Caco-2 (cell line): ENCODE measurements at regions not wholly inside any gene's neighbourhood (a gene's known extent, or its start where the extent isn't known, plus 50 kb on each side); places are given as distances from the start of the nearest gene placed in this dataset.

Source experiments
- BruUV-seq: library from RNA; stranded (reverse); fragments of 400-500 nt; replicated peaks from 2 replicates; lab custom pipeline; 2021; lab: Mats Ljungman, UMichigan
- CTCF ChIA-PET: fragments of 300-600 bp; sonication (Branson Sonifier 250); formaldehyde crosslinking; loops from one replicate; lab custom pipeline; 2022; ENCODE audit warnings: antibody characterized with exemption; lab: Charles Lee
- POLR2A ChIA-PET: fragments of 300-600 bp; sonication (Branson Sonifier 250); formaldehyde crosslinking; loops from one replicate; lab custom pipeline; 2022; ENCODE audit warnings: antibody characterized with exemption; lab: Charles Lee
- DNase-seq, 2 experiments: peaks; one replicate each; pipeline versions ENCODE4 v3.0.0 to v3.0.0-alpha.2; 2020 to 2022
- H3K27me3 ChIP-seq: replicated peaks from 2 replicates; pipeline ENCODE4 v1.6.0; 2011; ENCODE audit warnings: low read length; ENCODE audit not compliant: control insufficient read depth, insufficient read depth
- H3K36me3 ChIP-seq: 2 replicates; pipeline ENCODE4 v1.5.1; 2011; ENCODE audit warnings: low read length; ENCODE audit not compliant: control insufficient read depth, insufficient read depth
- H3K4me1 ChIP-seq: fragments of 250-450 bp; sonication (Bioruptor Pico); 2 replicates; pipeline ENCODE4 v1.5.1; 2020; ENCODE audit warnings: mild to moderate bottlenecking
- H3K4me3 ChIP-seq: 2 replicates; pipeline ENCODE4 v1.5.1; 2011; ENCODE audit warnings: low read depth, mild to moderate bottlenecking, control low read depth, low read length
- H3K9me3 ChIP-seq: fragments of 250-450 bp; sonication (Bioruptor Pico); 2 replicates; pipeline ENCODE4 v1.5.1; 2020; ENCODE audit warnings: mild to moderate bottlenecking, moderate library complexity
- H3K27ac Mint-ChIP-seq: one replicate; pipeline ENCODE4 v1.8.0; 2022; ENCODE audit warnings: mixed read lengths; ENCODE audit not compliant: unreplicated experiment
- H3K27me3 Mint-ChIP-seq: one replicate; pipeline ENCODE4 v1.8.0; 2022; ENCODE audit warnings: mixed read lengths; ENCODE audit not compliant: insufficient read depth, unreplicated experiment
- H3K36me3 Mint-ChIP-seq: one replicate; pipeline ENCODE4 v1.8.0; 2022; ENCODE audit warnings: mild to moderate bottlenecking, mixed read lengths; ENCODE audit not compliant: insufficient read depth, unreplicated experiment
- H3K4me1 Mint-ChIP-seq: one replicate; pipeline ENCODE4 v1.8.0; 2022; ENCODE audit warnings: low read depth, mixed read lengths; ENCODE audit not compliant: unreplicated experiment
- H3K4me3 Mint-ChIP-seq: one replicate; pipeline ENCODE4 v1.8.0; 2022; ENCODE audit warnings: mild to moderate bottlenecking, moderate library complexity, mixed read lengths; ENCODE audit not compliant: unreplicated experiment
- H3K9me3 Mint-ChIP-seq: one replicate; pipeline ENCODE4 v1.8.0; 2022; ENCODE audit warnings: mixed read lengths; ENCODE audit not compliant: unreplicated experiment
- intact Hi-C: fragments of 100-400 bp; cut with micrococcal nuclease; formaldehyde crosslinking; loops from one replicate; pipeline ENCODE4 v1.10.0; 2022; ENCODE audit not compliant: unreplicated experiment
- TF ChIP-seq, protein P1 (sequence below), 2 experiments: fragments of 200-600 bp in 1 of 2; IDR thresholded peaks; 1 replicate in 1 of 2; 2 replicates in 1 of 2; pipeline versions ENCODE4 v1.5.1 to v1.8.0; 2011 to 2022; ENCODE audit warnings: antibody characterized with exemption in 1 of 2, control low read depth in 1 of 2, inconsistent platforms in 1 of 2, low read depth in 1 of 2, low read length in 1 of 2, mild to moderate bottlenecking in 1 of 2, moderate library complexity in 1 of 2; ENCODE audit not compliant: insufficient read depth in 1 of 2, severe bottlenecking in 1 of 2, unreplicated experiment in 1 of 2

GRCh38 chr12:30473274-30473673, 222.4 kb downstream of the IPO8 start:
- Histone ChIP-seq H3K4me1 (no peaks in the 10 kb centered on the region), H3K27me3 (no peaks in the 10 kb centered on the region), H3K4me3 (no peak overlapping the region), H3K36me3 (no peaks in the 10 kb centered on the region), H3K9me3 (peaks cover 21% of the 10 kb centered on the region)
- TF ChIP-seq, protein P1, sequence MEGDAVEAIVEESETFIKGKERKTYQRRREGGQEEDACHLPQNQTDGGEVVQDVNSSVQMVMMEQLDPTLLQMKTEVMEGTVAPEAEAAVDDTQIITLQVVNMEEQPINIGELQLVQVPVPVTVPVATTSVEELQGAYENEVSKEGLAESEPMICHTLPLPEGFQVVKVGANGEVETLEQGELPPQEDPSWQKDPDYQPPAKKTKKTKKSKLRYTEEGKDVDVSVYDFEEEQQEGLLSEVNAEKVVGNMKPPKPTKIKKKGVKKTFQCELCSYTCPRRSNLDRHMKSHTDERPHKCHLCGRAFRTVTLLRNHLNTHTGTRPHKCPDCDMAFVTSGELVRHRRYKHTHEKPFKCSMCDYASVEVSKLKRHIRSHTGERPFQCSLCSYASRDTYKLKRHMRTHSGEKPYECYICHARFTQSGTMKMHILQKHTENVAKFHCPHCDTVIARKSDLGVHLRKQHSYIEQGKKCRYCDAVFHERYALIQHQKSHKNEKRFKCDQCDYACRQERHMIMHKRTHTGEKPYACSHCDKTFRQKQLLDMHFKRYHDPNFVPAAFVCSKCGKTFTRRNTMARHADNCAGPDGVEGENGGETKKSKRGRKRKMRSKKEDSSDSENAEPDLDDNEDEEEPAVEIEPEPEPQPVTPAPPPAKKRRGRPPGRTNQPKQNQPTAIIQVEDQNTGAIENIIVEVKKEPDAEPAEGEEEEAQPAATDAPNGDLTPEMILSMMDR (IDR thresholded peaks at IDR 0.05; ENCODE audit: insufficient read depth in 1 of 2, low read depth in 1 of 2, low read length in 1 of 2, severe bottlenecking in 1 of 2, unreplicated experiment in 1 of 2), result no peak
- no peak overlapping the region for H3K27ac Mint-ChIP-seq
- no peaks in the 10 kb centered on the region for H3K4me1 Mint-ChIP-seq
- ChIA-PET CTCF (no interaction called here), POLR2A (no interaction called here)
- no peak for DNase-seq
- peaks cover 10% of the 10 kb centered on the region for H3K9me3 Mint-ChIP-seq
- H3K27me3 Mint-ChIP-seq, result peaks cover 3% of the 10 kb centered on the region
- H3K36me3 Mint-ChIP-seq, result no peaks in the 10 kb centered on the region
- no peak overlapping the region for H3K4me3 Mint-ChIP-seq
- intact Hi-C loops, result no loop called here
- no TSS peak for BruUV-seq

GRCh38 chr12:30466093-30466585, 229.5 kb downstream of the IPO8 start:
- H3K9me3 Mint-ChIP-seq, result peaks cover 3% of the 10 kb centered on the region
- Histone ChIP-seq H3K4me3 (no peak overlapping the region), H3K27me3 (no peaks in the 10 kb centered on the region), H3K9me3 (peaks cover 18% of the 10 kb centered on the region), H3K36me3 (no peaks in the 10 kb centered on the region), H3K4me1 (no peaks in the 10 kb centered on the region)
- ChIA-PET CTCF (no interaction called here), POLR2A (no interaction called here)
- no TSS peak for BruUV-seq
- H3K27ac Mint-ChIP-seq, result no peak overlapping the region
- no peak for DNase-seq
- intact Hi-C loops, result no loop called here
- no peaks in the 10 kb centered on the region for H3K36me3 Mint-ChIP-seq
- H3K4me3 Mint-ChIP-seq, result no peak overlapping the region
- H3K4me1 Mint-ChIP-seq, result no peaks in the 10 kb centered on the region
- TF ChIP-seq, protein P1 (IDR thresholded peaks at IDR 0.05; ENCODE audit: insufficient read depth in 1 of 2, low read depth in 1 of 2, low read length in 1 of 2, severe bottlenecking in 1 of 2, unreplicated experiment in 1 of 2), result no peak
- no peaks in the 10 kb centered on the region for H3K27me3 Mint-ChIP-seq

GRCh38 chr12:30463636-30464035, 232.0 kb downstream of the IPO8 start:
- Mint-ChIP-seq H3K27me3 (no peaks in the 10 kb centered on the region), H3K9me3 (peaks cover 2% of the 10 kb centered on the region), H3K4me1 (no peaks in the 10 kb centered on the region), H3K4me3 (no peak overlapping the region), H3K27ac (no peak overlapping the region), H3K36me3 (no peaks in the 10 kb centered on the region)
- Histone ChIP-seq H3K36me3 (no peaks in the 10 kb centered on the region), H3K27me3 (no peaks in the 10 kb centered on the region), H3K4me1 (no peaks in the 10 kb centered on the region), H3K9me3 (no peaks in the 10 kb centered on the region), H3K4me3 (no peak overlapping the region)
- DNase-seq, result no peak
- ChIA-PET CTCF (no interaction called here), POLR2A (no interaction called here)
- intact Hi-C loops, result no loop called here
- no TSS peak for BruUV-seq
- TF ChIP-seq, protein P1 (IDR thresholded peaks at IDR 0.05; ENCODE audit: insufficient read depth in 1 of 2, low read depth in 1 of 2, low read length in 1 of 2, severe bottlenecking in 1 of 2, unreplicated experiment in 1 of 2), result no peak
